ENCODE measurements at regions not wholly inside any gene's neighbourhood (a gene's known extent, or its start where the extent isn't known, plus 50 kb on each side); places are given as distances from the start of the nearest gene placed in this dataset.

DNA sequence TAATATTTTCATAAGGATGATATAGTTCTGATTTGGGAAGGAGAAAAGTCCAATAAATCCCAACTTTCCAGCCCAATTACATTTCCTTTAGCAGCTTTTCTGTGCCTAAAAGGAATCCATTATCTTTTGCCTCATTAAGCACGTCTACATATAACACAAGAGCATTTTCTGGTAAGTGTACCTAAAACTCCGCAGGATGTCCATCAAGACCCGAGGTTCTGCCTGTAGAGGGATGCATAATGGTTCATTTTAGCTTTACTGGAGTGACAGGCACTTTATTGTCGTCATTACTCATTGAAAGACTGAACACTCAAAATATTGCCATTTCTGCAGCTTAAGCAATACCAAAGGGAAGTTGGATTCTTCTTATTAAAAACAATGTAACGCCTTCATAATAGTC lies 669.0 kb downstream of the PRELID2 start:
- H3K36me3 ChIP-seq (replicated peaks), result no peaks in the 10 kb centered on the region
- in situ Hi-C loops (cut with HindIII; ENCODE audit: low pct_ligation_motif_present, low sequenced_read_pairs), result no loop called here

DNA sequence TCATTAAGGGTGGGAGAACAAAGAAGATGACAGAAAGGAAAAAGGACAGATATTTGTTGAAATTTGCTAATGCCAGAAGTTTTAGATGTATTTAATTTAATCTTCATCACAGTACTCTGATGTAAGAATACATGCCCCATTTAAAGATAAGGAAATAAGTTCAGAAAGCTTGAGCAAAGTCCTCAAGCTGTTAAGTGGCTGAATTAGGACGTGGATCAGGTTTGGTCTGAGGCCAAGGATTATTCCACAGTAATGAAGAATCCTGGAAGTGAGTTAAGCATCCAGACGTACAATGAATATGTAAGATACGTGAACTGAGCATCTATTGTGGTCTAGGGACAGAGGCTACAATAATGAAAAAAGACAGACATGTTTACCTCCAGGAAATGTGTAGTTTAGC lies 671.3 kb downstream of the PRELID2 start:
- in situ Hi-C loops (cut with HindIII; ENCODE audit: low pct_ligation_motif_present, low sequenced_read_pairs), result no loop called here
- Histone ChIP-seq H3K36me3 (replicated peaks) (no peaks in the 10 kb centered on the region), H3K27me3 (replicated peaks) (no peaks in the 10 kb centered on the region), H3K27ac (no peak overlapping the region), H3K4me3 (ENCODE audit: low read depth, low read length) (no peak overlapping the region)
- DNase-seq, result no peak
- TF ChIP-seq, protein P1, sequence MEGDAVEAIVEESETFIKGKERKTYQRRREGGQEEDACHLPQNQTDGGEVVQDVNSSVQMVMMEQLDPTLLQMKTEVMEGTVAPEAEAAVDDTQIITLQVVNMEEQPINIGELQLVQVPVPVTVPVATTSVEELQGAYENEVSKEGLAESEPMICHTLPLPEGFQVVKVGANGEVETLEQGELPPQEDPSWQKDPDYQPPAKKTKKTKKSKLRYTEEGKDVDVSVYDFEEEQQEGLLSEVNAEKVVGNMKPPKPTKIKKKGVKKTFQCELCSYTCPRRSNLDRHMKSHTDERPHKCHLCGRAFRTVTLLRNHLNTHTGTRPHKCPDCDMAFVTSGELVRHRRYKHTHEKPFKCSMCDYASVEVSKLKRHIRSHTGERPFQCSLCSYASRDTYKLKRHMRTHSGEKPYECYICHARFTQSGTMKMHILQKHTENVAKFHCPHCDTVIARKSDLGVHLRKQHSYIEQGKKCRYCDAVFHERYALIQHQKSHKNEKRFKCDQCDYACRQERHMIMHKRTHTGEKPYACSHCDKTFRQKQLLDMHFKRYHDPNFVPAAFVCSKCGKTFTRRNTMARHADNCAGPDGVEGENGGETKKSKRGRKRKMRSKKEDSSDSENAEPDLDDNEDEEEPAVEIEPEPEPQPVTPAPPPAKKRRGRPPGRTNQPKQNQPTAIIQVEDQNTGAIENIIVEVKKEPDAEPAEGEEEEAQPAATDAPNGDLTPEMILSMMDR (IDR thresholded peaks at IDR 0.05; ENCODE audit: low read depth, low read length, missing control alignments), result no peak

More for the DNA sequence above, 669.0 kb downstream of the PRELID2 start:
- H3K4me3 ChIP-seq (ENCODE audit: low read depth, low read length), result no peak overlapping the region
- no peak for DNase-seq
- H3K27ac ChIP-seq, result no peak overlapping the region
- H3K27me3 ChIP-seq (replicated peaks), result no peaks in the 10 kb centered on the region
- TF ChIP-seq, protein P1 (IDR thresholded peaks at IDR 0.05; ENCODE audit: low read depth, low read length, missing control alignments), result no peak

DNA sequence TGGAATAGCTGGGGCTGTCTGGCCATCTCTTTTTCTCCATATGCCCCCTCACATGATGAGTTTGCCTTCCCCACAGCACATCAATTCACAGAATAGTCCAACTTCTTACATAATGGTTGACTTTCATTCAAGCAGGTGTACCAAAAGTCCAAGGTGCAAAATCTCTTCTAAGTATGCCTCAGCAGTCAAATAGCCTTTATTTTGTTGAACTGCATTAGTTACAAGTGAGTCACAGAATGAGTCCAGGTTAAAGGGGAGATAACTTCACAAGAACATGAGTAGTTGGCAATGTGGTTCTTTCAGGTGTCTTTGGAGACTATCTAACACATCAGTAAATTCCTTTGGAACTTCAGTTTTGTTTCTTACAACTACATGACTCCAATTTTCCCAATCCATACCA lies 672.5 kb downstream of the PRELID2 start:
- no peak for DNase-seq
- TF ChIP-seq, protein P1 (IDR thresholded peaks at IDR 0.05; ENCODE audit: low read depth, low read length, missing control alignments), result no peak
- no peaks in the 10 kb centered on the region for H3K36me3 ChIP-seq (replicated peaks)
- H3K27ac ChIP-seq, result no peak overlapping the region
- H3K27me3 ChIP-seq (replicated peaks), result no peaks in the 10 kb centered on the region
- in situ Hi-C loops (cut with HindIII; ENCODE audit: low pct_ligation_motif_present, low sequenced_read_pairs), result no loop called here
- no peak overlapping the region for H3K4me3 ChIP-seq (ENCODE audit: low read depth, low read length)

DNA sequence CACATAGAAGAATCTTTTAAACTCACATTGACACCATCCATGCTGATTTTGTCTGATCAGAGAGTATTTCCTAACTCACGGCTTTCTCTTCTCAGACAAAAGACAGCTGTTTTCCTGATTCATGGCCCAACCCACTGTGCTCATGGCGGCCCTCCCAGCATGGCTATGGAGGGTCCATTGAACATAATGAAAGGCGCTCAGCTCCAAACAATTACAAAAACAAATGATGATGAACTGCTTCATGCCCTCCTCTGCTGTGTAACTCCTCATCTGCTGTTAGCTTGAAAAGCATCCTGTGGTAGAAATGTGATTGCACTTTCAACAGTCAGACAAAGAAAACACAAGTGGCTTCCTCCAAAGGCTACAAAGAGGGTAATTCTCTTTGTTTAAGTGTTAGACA lies 673.8 kb downstream of the PRELID2 start:
- TF ChIP-seq, protein P1 (IDR thresholded peaks at IDR 0.05; ENCODE audit: low read depth, low read length, missing control alignments), result no peak
- Histone ChIP-seq H3K36me3 (replicated peaks) (no peaks in the 10 kb centered on the region), H3K27ac (no peak overlapping the region), H3K27me3 (replicated peaks) (no peaks in the 10 kb centered on the region), H3K4me3 (ENCODE audit: low read depth, low read length) (no peak overlapping the region)
- in situ Hi-C loops (cut with HindIII; ENCODE audit: low pct_ligation_motif_present, low sequenced_read_pairs), result no loop called here
- DNase-seq, result no peak

DNA sequence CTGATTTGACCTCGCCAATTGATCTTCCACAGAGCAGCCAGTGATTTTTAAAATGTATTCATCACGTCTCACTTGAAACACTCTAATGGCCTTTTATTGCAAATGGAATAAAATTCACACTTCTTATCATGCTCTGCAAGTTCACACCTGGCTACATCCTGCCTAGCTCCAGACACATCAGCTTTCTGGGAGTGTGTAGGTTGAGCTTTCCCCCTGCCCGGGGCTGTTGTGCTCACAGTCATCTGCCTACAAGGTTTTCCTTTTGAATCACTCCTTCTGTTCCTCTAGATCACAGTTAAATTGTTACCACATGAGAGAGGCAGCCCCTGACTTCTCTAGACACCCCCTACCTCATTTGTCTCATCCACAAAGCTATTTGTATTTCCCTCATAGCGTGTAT lies 674.5 kb downstream of the PRELID2 start:
- Histone ChIP-seq H3K36me3 (replicated peaks) (no peaks in the 10 kb centered on the region), H3K27me3 (replicated peaks) (no peaks in the 10 kb centered on the region), H3K4me3 (ENCODE audit: low read depth, low read length) (no peak overlapping the region), H3K27ac (no peak overlapping the region)
- DNase-seq, result no peak
- TF ChIP-seq, protein P1 (IDR thresholded peaks at IDR 0.05; ENCODE audit: low read depth, low read length, missing control alignments), result no peak
- in situ Hi-C loops (cut with HindIII; ENCODE audit: low pct_ligation_motif_present, low sequenced_read_pairs), result no loop called here

DNA sequence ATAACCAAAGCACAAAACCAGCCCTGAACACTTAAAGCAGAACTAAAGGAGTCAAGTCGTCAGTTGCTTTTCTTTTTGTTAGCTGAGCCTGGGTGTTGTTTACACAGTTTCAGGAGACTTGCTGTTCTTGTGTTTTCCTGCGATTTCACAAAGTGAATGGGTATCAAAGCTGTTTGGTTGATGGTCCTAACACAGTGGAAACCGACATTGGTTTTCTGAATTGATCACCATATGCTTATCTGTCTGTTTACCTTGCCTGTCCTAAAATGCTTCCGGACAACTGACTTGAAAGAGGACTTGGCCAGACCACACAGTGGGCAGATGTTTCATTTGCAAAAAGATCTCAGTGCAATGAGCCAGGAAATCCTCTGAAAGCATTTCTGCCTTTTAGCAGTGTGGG lies 676.4 kb downstream of the PRELID2 start:
- H3K36me3 ChIP-seq (replicated peaks), result no peaks in the 10 kb centered on the region
- TF ChIP-seq, protein P1 (IDR thresholded peaks at IDR 0.05; ENCODE audit: low read depth, low read length, missing control alignments), result no peak
- no peak for DNase-seq
- no peak overlapping the region for H3K4me3 ChIP-seq (ENCODE audit: low read depth, low read length)
- in situ Hi-C loops (cut with HindIII; ENCODE audit: low pct_ligation_motif_present, low sequenced_read_pairs), result no loop called here
- no peaks in the 10 kb centered on the region for H3K27me3 ChIP-seq (replicated peaks)
- no peak overlapping the region for H3K27ac ChIP-seq
